HG03159 (cell line): ENCODE measurements at regions not wholly inside any gene's neighbourhood (a gene's known extent, or its start where the extent isn't known, plus 50 kb on each side); places are given as distances from the start of the nearest gene placed in this dataset.

Source experiments
- ATAC-seq: cut with Tn5 transposase; IDR thresholded peaks from one replicate; pipeline ENCODE4 v1.9.1; 2021; ENCODE audit warnings: mild to moderate bottlenecking, moderate library complexity; ENCODE audit not compliant: unreplicated experiment

GRCh38 chrX:40154250-40154852 is 56.6 kb upstream of the BCOR start:
- ATAC-seq, result no peak

- peak; percentile 48 for ATAC-seq
These were observed 55.8 kb upstream of the BCOR start for GRCh38 chrX:40153345-40154249.

- no peak for ATAC-seq
These were observed 55.1 kb upstream of the BCOR start for GRCh38 chrX:40152741-40153344.

GRCh38 chrX:40152173-40152711 is 54.5 kb upstream of the BCOR start:
- ATAC-seq, result no peak

GRCh38 chrX:40151211-40152172 is 53.7 kb upstream of the BCOR start:
- no peak for ATAC-seq

GRCh38 chrX:40150503-40150902 is 52.7 kb upstream of the BCOR start:
- no peak for ATAC-seq

GRCh38 chrX:40149286-40150175 is 51.8 kb upstream of the BCOR start:
- ATAC-seq, result no peak

- no peak for ATAC-seq
These were observed 50.9 kb upstream of the BCOR start for GRCh38 chrX:40148385-40149285.

- ATAC-seq, result no peak
These were observed 50.2 kb upstream of the BCOR start for GRCh38 chrX:40147971-40148370.
